ENCODE measurements at regions not wholly inside any gene's neighbourhood (a gene's known extent, or its start where the extent isn't known, plus 50 kb on each side); places are given as distances from the start of the nearest gene placed in this dataset.

- no peak for DNase-seq (ENCODE audit: low spot score in 2 of 2)
- Histone ChIP-seq H3K36me3 (no peaks in the 10 kb centered on the region), H3K9me3 (no peaks in the 10 kb centered on the region), H3K27me3 (no peaks in the 10 kb centered on the region), H3K27ac (no peak overlapping the region), H3K4me1 (no peaks in the 10 kb centered on the region), H3K4me3 (no peak overlapping the region)
- intact Hi-C loops (cut with DNase I), result no loop called here
- TF ChIP-seq CTCF (IDR thresholded peaks at IDR 0.05), result no peak
Measured at GRCh38 chr6:119738425-119738824, 388.9 kb upstream of the MAN1A1 start.

GRCh38 chr6:119736296-119737021, 386.9 kb upstream of the MAN1A1 start:
- TF ChIP-seq CTCF (IDR thresholded peaks at IDR 0.05), result no peak
- intact Hi-C loops (cut with DNase I), result no loop called here
- no peaks in the 10 kb centered on the region for H3K36me3 ChIP-seq
- no peaks in the 10 kb centered on the region for H3K27me3 ChIP-seq
- no peak overlapping the region for H3K4me3 ChIP-seq
- H3K4me1 ChIP-seq, result no peaks in the 10 kb centered on the region
- no peak overlapping the region for H3K27ac ChIP-seq
- H3K9me3 ChIP-seq, result no peaks in the 10 kb centered on the region
- no peak for DNase-seq (ENCODE audit: low spot score in 2 of 2)

GRCh38 chr6:119735530-119735929, 386.0 kb upstream of the MAN1A1 start:
- no peaks in the 10 kb centered on the region for H3K9me3 ChIP-seq
- no peaks in the 10 kb centered on the region for H3K27me3 ChIP-seq
- H3K27ac ChIP-seq, result no peak overlapping the region
- DNase-seq (ENCODE audit: low spot score in 2 of 2), result no peak
- TF ChIP-seq CTCF (IDR thresholded peaks at IDR 0.05), result no peak
- intact Hi-C loops (cut with DNase I), result no loop called here
- H3K4me3 ChIP-seq, result no peak overlapping the region
- H3K36me3 ChIP-seq, result no peaks in the 10 kb centered on the region
- no peaks in the 10 kb centered on the region for H3K4me1 ChIP-seq

GRCh38 chr6:119734227-119734626, 384.7 kb upstream of the MAN1A1 start:
- no peaks in the 10 kb centered on the region for H3K36me3 ChIP-seq
- H3K9me3 ChIP-seq, result no peaks in the 10 kb centered on the region
- no peak overlapping the region for H3K27ac ChIP-seq
- H3K27me3 ChIP-seq, result no peaks in the 10 kb centered on the region
- H3K4me3 ChIP-seq, result no peak overlapping the region
- no peaks in the 10 kb centered on the region for H3K4me1 ChIP-seq
- intact Hi-C loops (cut with DNase I), result no loop called here
- DNase-seq (ENCODE audit: low spot score in 2 of 2), result no peak
- no peak for TF ChIP-seq CTCF (IDR thresholded peaks at IDR 0.05)

GRCh38 chr6:119728935-119729334, 379.4 kb upstream of the MAN1A1 start:
- Histone ChIP-seq H3K27ac (no peak overlapping the region), H3K36me3 (no peaks in the 10 kb centered on the region), H3K4me3 (no peak overlapping the region), H3K9me3 (no peaks in the 10 kb centered on the region), H3K4me1 (no peaks in the 10 kb centered on the region), H3K27me3 (no peaks in the 10 kb centered on the region)
- intact Hi-C loops (cut with DNase I), result no loop called here
- no peak for TF ChIP-seq CTCF (IDR thresholded peaks at IDR 0.05)
- no peak for DNase-seq (ENCODE audit: low spot score in 2 of 2)

Measured in ascending aorta (tissue), 2 donors.